Hepatocyte (in vitro differentiated cells): ENCODE measurements at regions not wholly inside any gene's neighbourhood (a gene's known extent, or its start where the extent isn't known, plus 50 kb on each side); places are given as distances from the start of the nearest gene placed in this dataset.
"Not testable (repeated sequence)": the region's sequence is repeated elsewhere in the genome, so short reads cannot be mapped to it uniquely, and the experiment has no call there.

Experiments
- CTCF ChIP-seq: fragments of 200-600 bp; sonication (generic); IDR thresholded peaks from 2 replicates; pipeline ENCODE4 v1.5.1; 2016; ENCODE audit warnings: antibody characterized with exemption, mild to moderate bottlenecking; ENCODE audit not compliant: poor library complexity
- EZH2 ChIP-seq: fragments of 200-600 bp; sonication (generic); IDR thresholded peaks from 2 replicates; pipeline ENCODE4 v1.6.1; 2016; ENCODE audit warnings: antibody characterized with exemption, mild to moderate bottlenecking, borderline replicate concordance
- EZH2phosphoT487 ChIP-seq: fragments of 200-600 bp; sonication (generic); IDR thresholded peaks from one replicate; pipeline ENCODE4 v1.6.1; 2018; ENCODE audit warnings: antibody characterized with exemption, mild to moderate bottlenecking, low read depth, moderate library complexity; ENCODE audit not compliant: unreplicated experiment, severe bottlenecking

- not testable (repeated sequence) for TF ChIP-seq EZH2phosphoT487, CTCF, EZH2
These were observed 455.9 kb upstream of the NR3C2 start for GRCh38 chr4:148898139-148898538.
